Stimulated activated effector memory CD8-positive, alpha-beta T cell treated with anti-CD3 and anti-CD28 coated beads, Interleukin-12 subunit alpha, Interleukin-12 subunit beta, amount 100 ng/mL, for 72 hours (primary cell): ENCODE measurements at regions not wholly inside any gene's neighbourhood (a gene's known extent, or its start where the extent isn't known, plus 50 kb on each side); places are given as distances from the start of the nearest gene placed in this dataset.

ENCODE experiments used
- ATAC-seq: fragments of 150-1000 bp; cut with Tn5 transposase; 2 replicates; pipeline ENCODE4 v1.10.0; 2021
- DNase-seq, 2 donors: peaks; one replicate each; pipeline ENCODE4 v3.0.0; 2021 to 2022; ENCODE audit warnings: low spot score in 2 of 2
- H3K27ac Mint-ChIP-seq: one replicate; pipeline ENCODE4 v1.8.0; 2022; ENCODE audit warnings: mild to moderate bottlenecking, mixed read lengths
- H3K36me3 Mint-ChIP-seq: one replicate; pipeline ENCODE4 v1.8.0; 2022; ENCODE audit warnings: mild to moderate bottlenecking, mixed read lengths
- H3K4me1 Mint-ChIP-seq: one replicate; pipeline ENCODE4 v1.8.0; 2022; ENCODE audit warnings: mixed read lengths
- H3K4me3 Mint-ChIP-seq: one replicate; pipeline ENCODE4 v1.8.0; 2022; ENCODE audit warnings: mild to moderate bottlenecking, mixed read lengths
- H3K9me3 Mint-ChIP-seq: one replicate; pipeline ENCODE4 v1.8.0; 2022; ENCODE audit warnings: mixed read lengths

- no peaks in the 10 kb centered on the region for H3K9me3 Mint-ChIP-seq
- H3K4me1 Mint-ChIP-seq = no peaks in the 10 kb centered on the region
- no peak overlapping the region for H3K27ac Mint-ChIP-seq
- DNase-seq (no peak), ATAC-seq (no peak)
- H3K4me3 Mint-ChIP-seq = no peak overlapping the region
- no peaks in the 10 kb centered on the region for H3K36me3 Mint-ChIP-seq
Observed at GRCh38 chr2:2706306-2706705, 375.2 kb upstream of the MYT1L start.

DNA sequence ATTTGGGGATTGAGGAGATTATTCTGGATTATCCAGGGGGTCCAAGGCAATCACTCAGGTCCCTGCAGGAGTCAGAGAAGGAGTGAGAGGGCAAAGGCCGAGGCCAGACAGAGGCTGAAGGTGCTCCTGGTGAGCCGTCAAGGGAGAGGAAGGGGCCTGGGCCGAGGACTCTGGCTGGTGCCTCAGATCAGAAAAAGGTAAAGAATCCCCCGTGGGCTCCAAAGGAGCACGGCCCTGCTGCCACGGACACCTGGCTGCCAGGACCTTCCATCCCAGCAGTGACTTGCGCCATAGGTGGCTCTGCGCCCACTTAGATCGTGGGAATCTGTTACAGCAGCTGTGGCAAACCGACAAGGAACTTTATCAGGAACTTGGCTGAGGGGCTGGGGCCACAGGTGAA lies 374.8 kb upstream of the MYT1L start:
- no peak for ATAC-seq
- Mint-ChIP-seq H3K4me3 (no peak overlapping the region), H3K4me1 (no peaks in the 10 kb centered on the region), H3K9me3 (no peaks in the 10 kb centered on the region), H3K36me3 (no peaks in the 10 kb centered on the region), H3K27ac (no peak overlapping the region)
- DNase-seq = no peak

- no peak overlapping the region for H3K27ac Mint-ChIP-seq
- H3K9me3 Mint-ChIP-seq = no peaks in the 10 kb centered on the region
- no peaks in the 10 kb centered on the region for H3K36me3 Mint-ChIP-seq
- H3K4me3 Mint-ChIP-seq = no peak overlapping the region
- DNase-seq (no peak), ATAC-seq (no peak)
- no peaks in the 10 kb centered on the region for H3K4me1 Mint-ChIP-seq
Observed at GRCh38 chr2:2704428-2705090, 373.5 kb upstream of the MYT1L start.

DNA sequence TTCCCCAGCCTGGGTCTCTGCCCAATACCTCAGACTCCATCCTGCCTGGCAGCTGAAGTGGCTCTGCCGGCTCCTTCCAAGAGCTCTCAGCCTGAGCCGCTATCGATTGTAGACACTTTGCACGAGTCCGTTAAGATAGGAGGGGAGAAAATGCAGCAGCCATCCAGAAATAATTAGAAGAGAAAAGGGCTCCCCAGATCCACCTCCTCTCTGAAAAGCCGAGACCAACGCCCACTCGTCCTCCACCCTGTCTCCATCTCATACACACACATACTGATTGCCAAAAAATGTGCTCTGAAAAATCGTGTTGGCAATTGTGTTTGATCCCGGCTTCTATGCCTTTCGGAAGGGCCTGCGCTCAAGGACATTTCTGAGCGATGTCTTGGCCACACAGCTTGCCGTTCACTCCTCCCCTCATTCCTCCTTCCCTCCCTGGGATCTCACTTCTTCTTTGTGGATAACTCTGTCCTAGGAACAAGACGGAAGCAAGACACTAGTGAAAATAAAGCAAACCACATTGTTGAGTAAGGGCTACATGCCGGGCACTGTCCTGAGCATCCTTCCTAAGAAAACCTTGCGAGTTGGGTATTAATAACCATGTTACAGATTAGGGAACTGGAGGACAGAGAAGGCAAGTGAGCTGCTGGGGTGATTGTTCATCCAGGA lies 372.8 kb upstream of the MYT1L start:
- DNase-seq (no peak), ATAC-seq (no peak)
- Mint-ChIP-seq H3K4me3 (no peak overlapping the region), H3K36me3 (no peaks in the 10 kb centered on the region), H3K4me1 (no peaks in the 10 kb centered on the region), H3K9me3 (no peaks in the 10 kb centered on the region), H3K27ac (no peak overlapping the region)

GRCh38 chr2:2703172-2703571 lies 372.1 kb upstream of the MYT1L start:
- H3K4me3 Mint-ChIP-seq = no peak overlapping the region
- H3K4me1 Mint-ChIP-seq = no peaks in the 10 kb centered on the region
- no peaks in the 10 kb centered on the region for H3K36me3 Mint-ChIP-seq
- no peak overlapping the region for H3K27ac Mint-ChIP-seq
- DNase-seq (no peak), ATAC-seq (no peak)
- no peaks in the 10 kb centered on the region for H3K9me3 Mint-ChIP-seq

GRCh38 chr2:2702385-2702784 lies 371.3 kb upstream of the MYT1L start:
- H3K27ac Mint-ChIP-seq = no peak overlapping the region
- H3K4me3 Mint-ChIP-seq = no peak overlapping the region
- no peaks in the 10 kb centered on the region for H3K4me1 Mint-ChIP-seq
- DNase-seq = no peak
- ATAC-seq = no peak
- no peaks in the 10 kb centered on the region for H3K36me3 Mint-ChIP-seq
- H3K9me3 Mint-ChIP-seq = no peaks in the 10 kb centered on the region

DNA sequence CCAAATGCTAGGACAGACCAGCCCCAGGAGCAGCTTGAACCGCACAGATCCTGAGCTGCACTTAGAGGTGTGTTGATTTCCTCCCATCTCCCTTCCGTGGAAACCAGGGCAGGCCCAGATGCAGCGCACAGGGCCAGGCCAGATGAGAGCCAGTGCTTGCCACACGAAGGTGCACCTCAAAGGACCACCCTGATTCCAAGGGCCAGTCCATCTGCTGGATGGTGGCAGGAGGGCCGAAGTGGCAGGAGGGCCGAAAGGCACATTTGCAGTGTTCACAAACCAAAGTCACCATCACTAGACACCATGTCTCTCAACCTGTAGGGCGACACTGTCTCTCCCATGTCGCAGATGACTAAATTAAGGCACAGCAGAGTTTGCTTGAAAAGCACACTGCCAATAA lies 370.7 kb upstream of the MYT1L start:
- ATAC-seq (no peak), DNase-seq (no peak)
- Mint-ChIP-seq H3K36me3 (no peaks in the 10 kb centered on the region), H3K9me3 (no peaks in the 10 kb centered on the region), H3K4me1 (no peaks in the 10 kb centered on the region), H3K4me3 (no peak overlapping the region), H3K27ac (no peak overlapping the region)

DNA sequence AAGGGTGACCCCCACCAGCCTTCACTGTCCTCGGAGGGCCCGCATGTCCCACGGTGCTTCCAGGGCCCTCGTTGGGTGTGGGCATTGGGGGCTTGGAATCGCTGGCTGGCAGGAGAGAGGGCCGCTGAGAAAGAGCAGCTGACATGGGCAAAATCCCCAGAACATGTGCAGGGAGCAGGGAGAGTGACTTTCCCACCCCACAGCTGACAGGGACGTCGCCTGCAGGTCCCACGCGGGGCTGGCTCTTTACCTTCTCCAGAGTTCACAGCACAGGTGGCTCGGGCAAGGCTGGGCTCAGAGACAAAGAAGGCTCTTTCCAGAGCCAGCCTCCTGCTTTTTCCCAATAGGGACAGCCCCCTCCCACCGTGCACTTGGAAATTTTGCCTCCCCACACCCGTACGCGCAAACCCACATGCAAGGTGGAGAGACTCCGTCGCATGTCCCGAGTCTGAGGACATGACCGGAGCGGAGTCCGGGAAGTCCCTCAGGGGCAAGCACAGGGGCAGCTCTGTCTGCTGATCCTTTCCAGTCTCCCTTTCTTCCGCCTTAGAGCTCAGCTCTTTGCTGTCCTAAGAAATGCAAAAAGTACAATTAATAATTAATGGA lies 370.2 kb upstream of the MYT1L start:
- H3K36me3 Mint-ChIP-seq = no peaks in the 10 kb centered on the region
- no peak for ATAC-seq

DNA sequence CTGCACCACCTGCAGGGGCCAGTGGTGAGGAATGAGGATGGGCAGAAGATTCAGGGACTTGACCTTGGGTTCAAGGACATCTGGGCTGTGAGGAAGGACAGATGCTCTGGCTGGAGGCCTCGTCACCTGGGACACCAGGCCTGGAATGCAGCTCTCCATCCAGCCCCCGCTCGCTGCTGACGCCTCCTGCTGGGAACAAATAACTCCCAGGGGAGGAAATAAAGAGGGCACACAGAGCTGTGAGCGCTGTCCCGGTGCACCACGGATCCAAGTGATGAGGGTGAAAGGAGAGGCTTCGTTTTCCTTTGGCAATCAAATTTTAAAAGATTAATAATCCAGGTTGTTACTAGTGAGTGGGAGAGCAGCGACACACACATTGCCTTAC lies 368.0 kb upstream of the MYT1L start:
- H3K4me1 Mint-ChIP-seq = no peaks in the 10 kb centered on the region
- H3K9me3 Mint-ChIP-seq = no peaks in the 10 kb centered on the region
- no peak overlapping the region for H3K27ac Mint-ChIP-seq
- DNase-seq (no peak), ATAC-seq (no peak)
- H3K4me3 Mint-ChIP-seq = no peak overlapping the region
- H3K36me3 Mint-ChIP-seq = peaks cover 4% of the 10 kb centered on the region

More for the DNA sequence above, 370.2 kb upstream of the MYT1L start:
- H3K27ac Mint-ChIP-seq = no peak overlapping the region
- H3K4me3 Mint-ChIP-seq = no peak overlapping the region
- H3K9me3 Mint-ChIP-seq = no peaks in the 10 kb centered on the region
- no peak for DNase-seq
- no peaks in the 10 kb centered on the region for H3K4me1 Mint-ChIP-seq

- H3K9me3 Mint-ChIP-seq = no peaks in the 10 kb centered on the region
- peaks cover 4% of the 10 kb centered on the region for H3K36me3 Mint-ChIP-seq
- ATAC-seq = no peak
- no peaks in the 10 kb centered on the region for H3K4me1 Mint-ChIP-seq
- no peak overlapping the region for H3K4me3 Mint-ChIP-seq
- H3K27ac Mint-ChIP-seq = no peak overlapping the region
- no peak for DNase-seq
Observed at GRCh38 chr2:2698182-2699120, 367.4 kb upstream of the MYT1L start.

DNA sequence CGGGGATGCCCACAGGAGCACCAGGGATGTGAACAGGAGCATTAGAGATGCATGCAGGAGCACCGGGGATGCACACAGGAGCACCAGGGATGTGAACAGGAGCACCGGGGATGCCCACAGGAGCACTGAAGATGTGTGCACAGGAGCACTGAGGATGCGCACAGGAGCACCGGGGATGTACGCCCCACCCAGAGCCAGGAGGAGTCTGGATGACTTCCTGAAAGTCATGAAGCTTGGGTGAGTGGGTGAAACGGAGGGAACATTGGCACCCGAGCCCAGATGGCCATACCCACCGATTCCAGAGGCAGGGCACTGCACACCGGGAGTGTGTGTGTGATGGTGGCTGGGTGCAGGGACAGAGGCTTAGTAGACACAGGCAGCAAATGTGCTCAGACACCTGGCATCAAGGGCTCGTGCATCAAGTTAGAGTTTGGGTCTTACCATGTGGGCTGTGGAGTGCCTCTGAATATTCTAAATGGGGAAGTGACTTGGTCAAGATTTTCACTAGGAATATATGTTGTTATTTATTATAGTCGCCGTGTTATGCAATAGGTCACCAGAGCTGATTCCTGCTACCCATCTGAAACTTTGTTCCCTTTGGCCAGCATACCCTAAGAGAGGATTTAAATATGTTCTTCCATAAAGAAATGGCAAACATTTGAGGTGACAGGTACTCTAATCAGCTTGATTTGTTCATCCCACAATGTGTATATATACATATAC lies 365.8 kb upstream of the MYT1L start:
- H3K4me1 Mint-ChIP-seq = no peaks in the 10 kb centered on the region

DNA sequence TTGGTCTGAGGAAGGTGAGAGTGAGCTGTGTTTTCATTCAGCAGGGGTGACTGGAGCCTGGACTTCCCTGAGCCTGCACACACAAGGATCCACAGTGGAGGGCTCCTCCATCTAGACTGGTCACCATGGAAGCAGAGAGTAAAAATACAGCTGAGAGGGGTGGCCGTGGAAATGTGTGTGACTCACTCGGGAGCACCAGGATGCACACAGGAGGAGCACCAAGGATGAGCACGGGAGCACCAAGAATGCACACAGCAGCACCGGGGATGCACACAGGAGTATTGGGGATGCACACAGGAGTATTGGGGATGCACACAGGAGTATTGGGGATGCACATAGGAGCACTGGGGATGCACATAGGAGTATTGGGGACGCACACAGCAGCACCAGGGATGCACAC lies 365.2 kb upstream of the MYT1L start:
- DNase-seq = no peak
- Mint-ChIP-seq H3K36me3 (peaks cover 4% of the 10 kb centered on the region), H3K4me3 (no peak overlapping the region), H3K9me3 (peaks cover 3% of the 10 kb centered on the region), H3K27ac (no peak overlapping the region), H3K4me1 (no peaks in the 10 kb centered on the region)
- ATAC-seq = no peak

More for the DNA sequence above, 365.8 kb upstream of the MYT1L start:
- ATAC-seq (no peak), DNase-seq (no peak)
- peaks cover under 1% of the 10 kb centered on the region for H3K9me3 Mint-ChIP-seq
- no peak overlapping the region for H3K4me3 Mint-ChIP-seq
- H3K36me3 Mint-ChIP-seq = peaks cover 4% of the 10 kb centered on the region
- H3K27ac Mint-ChIP-seq = no peak overlapping the region

GRCh38 chr2:2694746-2695145 lies 363.7 kb upstream of the MYT1L start:
- ATAC-seq (no peak), DNase-seq (no peak)
- Mint-ChIP-seq H3K9me3 (peaks cover 5% of the 10 kb centered on the region), H3K4me1 (peaks cover 6% of the 10 kb centered on the region), H3K27ac (no peak overlapping the region), H3K36me3 (peaks cover 4% of the 10 kb centered on the region), H3K4me3 (no peak overlapping the region)

DNA sequence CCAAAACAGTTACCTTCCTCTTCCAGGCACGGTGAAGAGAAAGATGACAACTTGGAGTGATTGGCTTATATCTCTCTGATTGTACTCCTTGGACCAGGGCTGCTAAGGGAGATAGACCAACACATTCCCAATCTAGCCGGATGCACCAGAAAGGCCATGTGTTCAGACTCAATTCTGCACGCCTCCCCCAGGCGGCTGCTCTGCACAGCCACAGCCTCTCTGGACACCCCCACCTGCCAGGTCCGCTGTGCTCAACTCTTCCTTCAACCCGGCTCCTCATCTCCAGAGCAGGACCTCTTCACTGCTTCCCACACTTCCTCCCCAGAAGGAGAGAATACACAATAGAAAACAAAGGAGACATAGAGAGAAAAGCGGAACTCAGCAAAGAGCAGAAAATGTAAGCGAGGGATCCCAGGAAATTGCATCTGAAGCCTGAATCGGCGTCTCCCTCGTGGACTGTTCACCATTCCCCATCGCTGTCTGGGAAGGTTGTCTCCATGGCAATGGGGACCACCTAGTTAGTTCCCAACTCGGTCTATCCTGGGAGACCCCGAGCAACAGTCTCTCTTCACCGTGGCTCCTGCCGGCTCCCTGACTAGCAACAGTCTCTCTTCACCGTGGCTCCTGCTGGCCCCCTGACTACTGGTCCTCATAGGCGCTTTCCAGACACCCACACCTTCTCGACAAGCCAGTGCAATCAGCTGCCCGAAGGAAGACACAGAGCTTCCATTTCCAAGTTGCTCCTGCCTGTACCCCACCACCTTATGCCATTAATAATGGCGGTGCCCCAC lies 361.7 kb upstream of the MYT1L start:
- Mint-ChIP-seq H3K9me3 (peaks cover 7% of the 10 kb centered on the region), H3K4me3 (no peak overlapping the region), H3K36me3 (peaks cover 4% of the 10 kb centered on the region), H3K27ac (no peak overlapping the region), H3K4me1 (peaks cover 6% of the 10 kb centered on the region)
- ATAC-seq (no peak), DNase-seq (no peak)
